ENCODE measurements at regions not wholly inside any gene's neighbourhood (a gene's known extent, or its start where the extent isn't known, plus 50 kb on each side); places are given as distances from the start of the nearest gene placed in this dataset.

- no peak for DNase-seq
These were observed 409.3 kb upstream of the SPTLC3 start for GRCh38 chr20:12599494-12599893.

GRCh38 chr20:12605751-12606150 is 403.0 kb upstream of the SPTLC3 start:
- DNase-seq = no peak

GRCh38 chr20:12610871-12611270 is 397.9 kb upstream of the SPTLC3 start:
- no peak for DNase-seq

GRCh38 chr20:12614764-12615163 is 394.0 kb upstream of the SPTLC3 start:
- DNase-seq = no peak

- DNase-seq = no peak
These were observed 391.7 kb upstream of the SPTLC3 start for GRCh38 chr20:12617076-12617475.

- DNase-seq = no peak
These were observed 384.9 kb upstream of the SPTLC3 start for GRCh38 chr20:12623870-12624269.

GRCh38 chr20:12627485-12627884 is 381.3 kb upstream of the SPTLC3 start:
- DNase-seq = no peak

GRCh38 chr20:12638633-12639312 is 370.0 kb upstream of the SPTLC3 start:
- DNase-seq = no peak

- DNase-seq = no peak
These were observed 368.5 kb upstream of the SPTLC3 start for GRCh38 chr20:12640251-12640650.

- no peak for DNase-seq
These were observed 367.2 kb upstream of the SPTLC3 start for GRCh38 chr20:12641619-12642018.

GRCh38 chr20:12644461-12644860 is 364.3 kb upstream of the SPTLC3 start:
- no peak for DNase-seq

- DNase-seq = no peak
These were observed 359.5 kb upstream of the SPTLC3 start for GRCh38 chr20:12649234-12649633.

- DNase-seq = no peak
These were observed 355.1 kb upstream of the SPTLC3 start for GRCh38 chr20:12653642-12654041.

GRCh38 chr20:12659942-12660341 is 348.8 kb upstream of the SPTLC3 start:
- DNase-seq = no peak

GRCh38 chr20:12660918-12661317 is 347.9 kb upstream of the SPTLC3 start:
- no peak for DNase-seq

GRCh38 chr20:12670301-12670700 is 338.5 kb upstream of the SPTLC3 start:
- no peak for DNase-seq

- no peak for DNase-seq
These were observed 335.4 kb upstream of the SPTLC3 start for GRCh38 chr20:12673352-12673751.

- DNase-seq = no peak
These were observed 330.8 kb upstream of the SPTLC3 start for GRCh38 chr20:12677925-12678324.

- DNase-seq = no peak
These were observed 329.3 kb upstream of the SPTLC3 start for GRCh38 chr20:12679447-12679846.

- DNase-seq = no peak
These were observed 326.2 kb upstream of the SPTLC3 start for GRCh38 chr20:12682613-12683012.

- DNase-seq = peak; percentile 35
These were observed 321.3 kb upstream of the SPTLC3 start for GRCh38 chr20:12687476-12687875.

- no peak for DNase-seq
These were observed 312.8 kb upstream of the SPTLC3 start for GRCh38 chr20:12695937-12696336.

GRCh38 chr20:12698817-12699216 is 310.0 kb upstream of the SPTLC3 start:
- no peak for DNase-seq

- DNase-seq = no peak
These were observed 309.2 kb upstream of the SPTLC3 start for GRCh38 chr20:12699374-12700228.

All from NCI-H524 treated with DMSO at 0.1 percent for 48 hours (cell line).